ENCODE measurements at regions not wholly inside any gene's neighbourhood (a gene's known extent, or its start where the extent isn't known, plus 50 kb on each side); places are given as distances from the start of the nearest gene placed in this dataset.

DNA sequence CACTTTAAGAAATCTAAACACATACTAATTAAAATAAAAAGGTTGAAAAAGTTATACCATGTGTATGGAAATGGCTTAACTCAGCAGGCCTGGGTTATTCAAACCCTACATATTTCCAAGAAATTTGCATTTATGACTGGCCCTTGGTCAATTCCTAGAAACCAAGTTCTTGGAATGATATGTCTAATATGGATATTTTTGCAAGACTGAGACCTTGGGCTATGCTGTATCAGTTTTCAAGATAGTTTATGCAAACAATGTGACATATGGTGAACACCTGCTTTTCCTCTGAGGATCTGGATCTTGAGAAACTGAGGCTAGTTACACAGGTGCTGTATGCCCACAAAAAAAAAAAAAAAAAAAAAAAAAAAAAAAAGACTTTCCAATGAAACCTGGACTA, 536.9 kb upstream of the HS3ST5 start:
- Histone ChIP-seq H3K27ac (ENCODE audit: low read depth in 2 of 2, low read length in 1 of 2) (no peak overlapping the region), H3K79me2 (ENCODE audit: insufficient read depth) (no peaks in the 10 kb centered on the region), H3K9me2 (no peaks in the 10 kb centered on the region), H3K4me2 (no peak overlapping the region), H3K9ac (no peak overlapping the region), H3K9me3 (no peaks in the 10 kb centered on the region), H3F3A (replicated peaks; ENCODE audit: insufficient read depth) (no peaks in the 10 kb centered on the region), H3K4me1 (ENCODE audit: control insufficient read depth in 1 of 2, insufficient read depth in 2 of 2, low read depth in 1 of 2, low read length in 1 of 2) (no peaks in the 10 kb centered on the region; a peak in 1 of 4 replicates), H3K4me3 (ENCODE audit: low read depth in 2 of 2, low read length in 1 of 2) (no peak overlapping the region), H3K27me3 (ENCODE audit: insufficient read depth) (no peaks in the 10 kb centered on the region), H3K36me3 (replicated peaks in 1 of 2; ENCODE audit: control insufficient read depth in 1 of 2, insufficient read depth in 2 of 2, low read length in 1 of 2) (no peaks in the 10 kb centered on the region), H2AFZ (ENCODE audit: low read depth) (no peak overlapping the region), H4K20me1 (ENCODE audit: insufficient read depth) (no peaks in the 10 kb centered on the region)
- ChIA-PET CTCF (no interaction called here), POLR2A (no interaction called here)
- TF ChIP-seq FOXJ3 (CRISPR knock-in tag; IDR thresholded peaks at IDR 0.05), result no peak
- no peak for DNase-seq

DNA sequence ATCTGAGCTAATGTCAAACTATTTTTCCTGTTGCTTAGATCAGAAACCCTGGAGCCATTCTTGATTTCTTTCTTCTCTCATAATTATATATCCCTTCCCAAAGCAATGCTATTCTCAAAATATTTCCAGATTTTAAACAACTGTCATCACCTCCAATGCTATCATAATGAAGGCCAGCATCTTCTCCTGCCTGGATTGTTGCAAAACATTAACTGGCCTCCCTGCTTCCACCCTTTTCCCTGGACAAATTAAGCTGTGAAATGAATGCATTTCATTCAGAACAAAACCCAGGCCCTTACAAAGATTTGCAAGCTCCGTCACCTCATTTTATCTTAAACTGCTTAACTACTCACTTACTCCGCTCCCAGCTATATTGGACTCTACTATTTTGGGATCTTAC, 535.3 kb upstream of the HS3ST5 start:
- Histone ChIP-seq H3K4me3 (ENCODE audit: low read depth in 2 of 2, low read length in 1 of 2) (no peak overlapping the region), H2AFZ (ENCODE audit: low read depth) (no peak overlapping the region), H3K36me3 (replicated peaks in 1 of 2; ENCODE audit: control insufficient read depth in 1 of 2, insufficient read depth in 2 of 2, low read length in 1 of 2) (no peaks in the 10 kb centered on the region), H3K9me3 (no peaks in the 10 kb centered on the region), H3K9me2 (no peaks in the 10 kb centered on the region), H3K4me1 (ENCODE audit: control insufficient read depth in 1 of 2, insufficient read depth in 2 of 2, low read depth in 1 of 2, low read length in 1 of 2) (no peaks in the 10 kb centered on the region; a peak in 1 of 4 replicates), H3K27ac (ENCODE audit: low read depth in 2 of 2, low read length in 1 of 2) (no peak overlapping the region), H3K9ac (no peak overlapping the region), H3K79me2 (ENCODE audit: insufficient read depth) (no peaks in the 10 kb centered on the region), H3K27me3 (ENCODE audit: insufficient read depth) (no peaks in the 10 kb centered on the region), H3F3A (replicated peaks; ENCODE audit: insufficient read depth) (no peaks in the 10 kb centered on the region), H4K20me1 (ENCODE audit: insufficient read depth) (no peaks in the 10 kb centered on the region), H3K4me2 (no peak overlapping the region)
- WGBS (ENCODE audit: low lambda C conversion rate), result 46% methylated on average over 2 of the region's 2 CpGs
- no peak for DNase-seq
- ChIA-PET POLR2A (no interaction called here), CTCF (no interaction called here)
- TF ChIP-seq RCOR1 (IDR thresholded peaks at IDR 0.05; ENCODE audit: low read length) (no peak), FOSL2 (IDR thresholded peaks at IDR 0.05; ENCODE audit: borderline replicate concordance, low read depth) (no peak), JUND (IDR thresholded peaks at IDR 0.05) (no peak), FOXM1 (IDR thresholded peaks at IDR 0.05; ENCODE audit: low read depth) (no peak), FOXJ3 (CRISPR knock-in tag; IDR thresholded peaks at IDR 0.05) (no peak), MEF2A (IDR thresholded peaks at IDR 0.05; ENCODE audit: borderline replicate concordance, low read depth) (no peak), ELF1 (IDR thresholded peaks at IDR 0.05) (no peak), TCF12 (IDR thresholded peaks at IDR 0.05) (no peak), GABPA (IDR thresholded peaks at IDR 0.05; ENCODE audit: low read depth) (no peak), YY1 (IDR thresholded peaks at IDR 0.05; ENCODE audit: low read depth) (no peak), RAD21 (IDR thresholded peaks at IDR 0.05; ENCODE audit: low read length) (no peak)
- TF ChIP-seq, protein P1, sequence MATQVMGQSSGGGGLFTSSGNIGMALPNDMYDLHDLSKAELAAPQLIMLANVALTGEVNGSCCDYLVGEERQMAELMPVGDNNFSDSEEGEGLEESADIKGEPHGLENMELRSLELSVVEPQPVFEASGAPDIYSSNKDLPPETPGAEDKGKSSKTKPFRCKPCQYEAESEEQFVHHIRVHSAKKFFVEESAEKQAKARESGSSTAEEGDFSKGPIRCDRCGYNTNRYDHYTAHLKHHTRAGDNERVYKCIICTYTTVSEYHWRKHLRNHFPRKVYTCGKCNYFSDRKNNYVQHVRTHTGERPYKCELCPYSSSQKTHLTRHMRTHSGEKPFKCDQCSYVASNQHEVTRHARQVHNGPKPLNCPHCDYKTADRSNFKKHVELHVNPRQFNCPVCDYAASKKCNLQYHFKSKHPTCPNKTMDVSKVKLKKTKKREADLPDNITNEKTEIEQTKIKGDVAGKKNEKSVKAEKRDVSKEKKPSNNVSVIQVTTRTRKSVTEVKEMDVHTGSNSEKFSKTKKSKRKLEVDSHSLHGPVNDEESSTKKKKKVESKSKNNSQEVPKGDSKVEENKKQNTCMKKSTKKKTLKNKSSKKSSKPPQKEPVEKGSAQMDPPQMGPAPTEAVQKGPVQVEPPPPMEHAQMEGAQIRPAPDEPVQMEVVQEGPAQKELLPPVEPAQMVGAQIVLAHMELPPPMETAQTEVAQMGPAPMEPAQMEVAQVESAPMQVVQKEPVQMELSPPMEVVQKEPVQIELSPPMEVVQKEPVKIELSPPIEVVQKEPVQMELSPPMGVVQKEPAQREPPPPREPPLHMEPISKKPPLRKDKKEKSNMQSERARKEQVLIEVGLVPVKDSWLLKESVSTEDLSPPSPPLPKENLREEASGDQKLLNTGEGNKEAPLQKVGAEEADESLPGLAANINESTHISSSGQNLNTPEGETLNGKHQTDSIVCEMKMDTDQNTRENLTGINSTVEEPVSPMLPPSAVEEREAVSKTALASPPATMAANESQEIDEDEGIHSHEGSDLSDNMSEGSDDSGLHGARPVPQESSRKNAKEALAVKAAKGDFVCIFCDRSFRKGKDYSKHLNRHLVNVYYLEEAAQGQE (IDR thresholded peaks at IDR 0.05; ENCODE audit: low read depth, low read length), result no peak
- TF ChIP-seq, protein P2, sequence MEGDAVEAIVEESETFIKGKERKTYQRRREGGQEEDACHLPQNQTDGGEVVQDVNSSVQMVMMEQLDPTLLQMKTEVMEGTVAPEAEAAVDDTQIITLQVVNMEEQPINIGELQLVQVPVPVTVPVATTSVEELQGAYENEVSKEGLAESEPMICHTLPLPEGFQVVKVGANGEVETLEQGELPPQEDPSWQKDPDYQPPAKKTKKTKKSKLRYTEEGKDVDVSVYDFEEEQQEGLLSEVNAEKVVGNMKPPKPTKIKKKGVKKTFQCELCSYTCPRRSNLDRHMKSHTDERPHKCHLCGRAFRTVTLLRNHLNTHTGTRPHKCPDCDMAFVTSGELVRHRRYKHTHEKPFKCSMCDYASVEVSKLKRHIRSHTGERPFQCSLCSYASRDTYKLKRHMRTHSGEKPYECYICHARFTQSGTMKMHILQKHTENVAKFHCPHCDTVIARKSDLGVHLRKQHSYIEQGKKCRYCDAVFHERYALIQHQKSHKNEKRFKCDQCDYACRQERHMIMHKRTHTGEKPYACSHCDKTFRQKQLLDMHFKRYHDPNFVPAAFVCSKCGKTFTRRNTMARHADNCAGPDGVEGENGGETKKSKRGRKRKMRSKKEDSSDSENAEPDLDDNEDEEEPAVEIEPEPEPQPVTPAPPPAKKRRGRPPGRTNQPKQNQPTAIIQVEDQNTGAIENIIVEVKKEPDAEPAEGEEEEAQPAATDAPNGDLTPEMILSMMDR (IDR thresholded peaks at IDR 0.05), result no peak
- TF ChIP-seq, protein P3, sequence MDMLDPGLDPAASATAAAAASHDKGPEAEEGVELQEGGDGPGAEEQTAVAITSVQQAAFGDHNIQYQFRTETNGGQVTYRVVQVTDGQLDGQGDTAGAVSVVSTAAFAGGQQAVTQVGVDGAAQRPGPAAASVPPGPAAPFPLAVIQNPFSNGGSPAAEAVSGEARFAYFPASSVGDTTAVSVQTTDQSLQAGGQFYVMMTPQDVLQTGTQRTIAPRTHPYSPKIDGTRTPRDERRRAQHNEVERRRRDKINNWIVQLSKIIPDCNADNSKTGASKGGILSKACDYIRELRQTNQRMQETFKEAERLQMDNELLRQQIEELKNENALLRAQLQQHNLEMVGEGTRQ (IDR thresholded peaks at IDR 0.05; ENCODE audit: borderline replicate concordance, low read depth, low read length), result no peak

All from SK-N-SH (cell line).